Fibroblast of mammary gland (primary cell): ENCODE measurements at regions not wholly inside any gene's neighbourhood (a gene's known extent, or its start where the extent isn't known, plus 50 kb on each side); places are given as distances from the start of the nearest gene placed in this dataset.

Experiments used
- DNase-seq: peaks from one replicate; pipeline ENCODE4 v3.0.0-alpha.2; 2010; ENCODE audit warnings: low read depth
- H3K4me3 ChIP-seq: 2 replicates; pipeline ENCODE4 v1.5.1; 2011; ENCODE audit warnings: low read depth, mild to moderate bottlenecking, low read length, moderate library complexity; ENCODE audit not compliant: control insufficient read depth
- TF ChIP-seq, protein P1 (sequence below): conservative IDR thresholded peaks from 2 replicates; pipeline ENCODE4 v1.5.1; 2011; ENCODE audit warnings: low read depth, low read length, inconsistent platforms; ENCODE audit not compliant: control insufficient read depth, insufficient read depth

DNA sequence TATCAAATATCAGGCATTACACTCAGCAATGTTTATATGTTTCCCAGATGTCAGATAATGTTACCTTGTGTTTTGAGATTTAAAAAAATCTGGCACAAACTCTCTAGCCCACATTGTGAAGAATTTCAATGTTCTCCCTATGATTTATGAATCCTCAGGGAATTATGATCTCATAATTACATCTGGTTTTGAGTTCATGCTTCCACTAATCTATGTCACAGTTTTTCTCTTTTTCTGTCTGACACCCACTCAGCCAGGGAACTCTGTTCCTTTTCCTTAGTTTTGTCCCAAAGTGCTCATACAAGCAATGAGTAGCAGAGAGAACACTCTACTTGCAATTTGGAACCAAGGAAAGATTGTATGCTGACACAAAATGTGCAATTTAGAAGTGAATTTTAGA is 212.1 kb upstream of the POF1B start:
- H3K4me3 ChIP-seq = no peak overlapping the region
- no peak for DNase-seq
- TF ChIP-seq, protein P1, sequence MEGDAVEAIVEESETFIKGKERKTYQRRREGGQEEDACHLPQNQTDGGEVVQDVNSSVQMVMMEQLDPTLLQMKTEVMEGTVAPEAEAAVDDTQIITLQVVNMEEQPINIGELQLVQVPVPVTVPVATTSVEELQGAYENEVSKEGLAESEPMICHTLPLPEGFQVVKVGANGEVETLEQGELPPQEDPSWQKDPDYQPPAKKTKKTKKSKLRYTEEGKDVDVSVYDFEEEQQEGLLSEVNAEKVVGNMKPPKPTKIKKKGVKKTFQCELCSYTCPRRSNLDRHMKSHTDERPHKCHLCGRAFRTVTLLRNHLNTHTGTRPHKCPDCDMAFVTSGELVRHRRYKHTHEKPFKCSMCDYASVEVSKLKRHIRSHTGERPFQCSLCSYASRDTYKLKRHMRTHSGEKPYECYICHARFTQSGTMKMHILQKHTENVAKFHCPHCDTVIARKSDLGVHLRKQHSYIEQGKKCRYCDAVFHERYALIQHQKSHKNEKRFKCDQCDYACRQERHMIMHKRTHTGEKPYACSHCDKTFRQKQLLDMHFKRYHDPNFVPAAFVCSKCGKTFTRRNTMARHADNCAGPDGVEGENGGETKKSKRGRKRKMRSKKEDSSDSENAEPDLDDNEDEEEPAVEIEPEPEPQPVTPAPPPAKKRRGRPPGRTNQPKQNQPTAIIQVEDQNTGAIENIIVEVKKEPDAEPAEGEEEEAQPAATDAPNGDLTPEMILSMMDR = no peak

DNA sequence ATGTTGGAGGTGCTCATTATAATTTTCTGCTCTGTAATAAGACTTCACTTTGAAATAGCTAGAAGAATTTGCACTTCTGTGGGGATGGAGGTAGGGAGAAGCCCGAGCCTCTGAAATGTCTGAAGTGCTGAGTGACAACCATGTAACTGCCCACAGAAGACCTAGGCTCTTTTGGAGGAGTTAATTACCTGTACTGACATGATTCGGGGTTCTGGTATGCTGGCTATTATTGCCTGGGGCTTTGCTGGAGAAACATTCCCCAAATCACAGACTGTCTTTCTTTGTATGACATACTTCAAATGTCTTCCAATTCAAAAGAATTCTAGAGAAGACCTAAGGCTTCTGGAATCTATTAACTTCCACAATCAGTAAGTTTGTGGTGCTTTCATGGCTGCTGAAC is 211.2 kb upstream of the POF1B start:
- TF ChIP-seq, protein P1 = no peak
- DNase-seq = no peak
- H3K4me3 ChIP-seq = no peak overlapping the region

DNA sequence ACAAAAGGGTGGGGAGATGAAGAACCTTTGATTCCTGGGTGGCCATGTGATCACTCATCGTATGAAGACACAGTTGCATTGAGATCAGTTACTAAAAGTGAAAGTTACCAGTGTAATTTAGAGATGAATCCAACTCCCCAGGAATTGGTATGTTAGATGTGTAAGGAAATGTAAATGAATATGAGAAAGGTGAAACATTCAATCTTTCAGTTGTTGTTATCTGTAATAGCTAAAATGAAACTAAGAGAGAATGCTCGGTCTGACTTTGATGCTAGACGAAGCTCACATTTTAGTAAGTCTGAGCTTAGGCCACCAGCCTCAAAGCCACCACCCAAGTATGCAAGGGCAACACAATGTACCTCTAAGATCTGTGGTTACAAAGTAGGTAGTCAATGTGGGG is 194.3 kb upstream of the POF1B start:
- H3K4me3 ChIP-seq = no peak overlapping the region
- TF ChIP-seq, protein P1 = no peak
- no peak for DNase-seq

DNA sequence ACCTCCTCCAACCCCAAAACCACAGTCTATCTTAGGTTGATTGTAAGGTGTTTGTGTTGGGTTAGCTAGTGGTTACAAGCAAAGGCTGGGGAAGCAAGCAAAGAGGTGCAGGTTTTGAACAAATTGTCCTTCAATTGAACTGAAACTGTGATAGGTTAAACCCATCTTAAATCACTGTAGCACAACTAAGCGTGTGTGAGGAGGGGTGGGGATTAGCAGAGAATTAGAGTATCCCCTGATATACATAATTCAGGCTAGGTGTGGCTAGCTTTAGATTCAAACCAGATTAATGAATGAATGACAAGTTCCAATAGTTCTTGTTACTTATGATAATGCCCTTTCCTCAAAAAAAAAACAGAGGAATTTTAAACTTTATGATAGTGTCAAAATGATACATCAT is 191.0 kb upstream of the POF1B start:
- H3K4me3 ChIP-seq = no peak overlapping the region
- TF ChIP-seq, protein P1 = no peak
- DNase-seq = no peak

GRCh38 chrX:85569686-85570085 is 190.2 kb upstream of the POF1B start:
- no peak overlapping the region for H3K4me3 ChIP-seq
- TF ChIP-seq, protein P1 = no peak
- no peak for DNase-seq

DNA sequence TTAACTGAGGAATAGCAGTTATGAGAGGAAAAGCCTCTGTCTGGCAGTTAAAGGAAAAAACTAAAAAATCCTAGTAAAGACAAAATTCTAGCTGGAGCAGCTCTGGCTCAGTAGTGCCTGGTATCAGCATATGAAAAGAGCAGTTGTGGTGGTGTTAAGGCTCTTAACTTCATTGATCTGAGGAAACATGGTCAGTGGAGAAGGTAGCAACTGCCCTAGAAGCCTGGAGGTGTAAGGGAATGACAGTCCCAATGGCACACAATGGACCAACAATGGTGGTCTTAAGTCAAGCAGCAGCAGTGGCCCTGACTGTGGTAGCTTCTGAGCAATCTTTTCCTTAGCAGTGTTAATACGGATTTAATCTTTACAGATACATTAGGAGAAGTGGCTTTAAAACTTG is 189.6 kb upstream of the POF1B start:
- TF ChIP-seq, protein P1 = no peak
- DNase-seq = no peak

DNA sequence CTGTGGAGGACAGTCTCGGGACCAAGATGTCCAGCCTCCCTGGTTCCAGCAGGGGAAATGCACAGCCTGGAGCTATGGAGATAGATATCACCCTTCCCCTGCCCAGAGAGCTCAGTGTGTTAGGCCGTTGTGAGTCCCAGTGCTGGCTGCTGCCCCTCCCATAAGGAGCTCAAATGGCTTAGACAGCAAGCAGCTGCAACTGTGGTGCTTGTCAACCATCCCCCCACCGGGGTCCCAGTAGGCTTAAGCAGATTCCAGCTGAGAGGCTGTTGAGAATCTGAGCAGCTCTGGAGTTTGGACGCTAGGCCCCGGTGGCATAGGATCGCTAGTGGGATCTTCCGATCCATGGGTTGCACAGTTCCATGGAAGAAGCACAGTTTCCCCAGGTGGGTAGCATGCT is 181.8 kb upstream of the POF1B start:
- TF ChIP-seq, protein P1 = no peak
- H3K4me3 ChIP-seq = no peak overlapping the region
- DNase-seq = no peak

More for the DNA sequence above, 189.6 kb upstream of the POF1B start:
- H3K4me3 ChIP-seq = no peak overlapping the region
